ENCODE measurements at regions not wholly inside any gene's neighbourhood (a gene's known extent, or its start where the extent isn't known, plus 50 kb on each side); places are given as distances from the start of the nearest gene placed in this dataset.

- H3K27ac ChIP-seq (ENCODE audit: low read depth in 1 of 2, low read length in 2 of 2): no peak overlapping the region
Observed at GRCh38 chr9:16181539-16181938, 628.7 kb downstream of the CCDC171 start.

GRCh38 chr9:16182784-16183183 lies 629.9 kb downstream of the CCDC171 start:
- intact Hi-C loops (cut with DNase I, micrococcal nuclease): no loop called here

More at GRCh38 chr9:16181539-16181938, 628.7 kb downstream of the CCDC171 start:
- Mint-ChIP-seq H3K27me3 (no peaks in the 10 kb centered on the region), H3K9me3 (no peaks in the 10 kb centered on the region), H3K36me3 (ENCODE audit: low read depth) (no peaks in the 10 kb centered on the region), H3K4me1 (ENCODE audit: low read depth) (no peaks in the 10 kb centered on the region), H3K4me3 (no peak overlapping the region), H3K27ac (no peak overlapping the region)
- intact Hi-C loops (cut with DNase I, micrococcal nuclease): no loop called here
- ChIA-PET CTCF (no interaction called here), POLR2A (no interaction called here)
- Histone ChIP-seq H3K36me3 (ENCODE audit: insufficient read depth, low read length) (no peaks in the 10 kb centered on the region), H3K4me1 (ENCODE audit: insufficient read depth, low read length) (no peaks in the 10 kb centered on the region), H3K9me3 (ENCODE audit: control insufficient read depth in 1 of 2, insufficient read depth in 1 of 2, low read length in 2 of 2) (peaks cover 0 to 7% of the 10 kb centered on the region in 2 experiments), H3K27me3 (ENCODE audit: control insufficient read depth in 1 of 2, insufficient read depth in 2 of 2, low read length in 2 of 2) (no peaks in the 10 kb centered on the region), H3K4me3 (ENCODE audit: low read length) (no peak overlapping the region)
- DNase-seq: no peak
- TF ChIP-seq, protein P1, sequence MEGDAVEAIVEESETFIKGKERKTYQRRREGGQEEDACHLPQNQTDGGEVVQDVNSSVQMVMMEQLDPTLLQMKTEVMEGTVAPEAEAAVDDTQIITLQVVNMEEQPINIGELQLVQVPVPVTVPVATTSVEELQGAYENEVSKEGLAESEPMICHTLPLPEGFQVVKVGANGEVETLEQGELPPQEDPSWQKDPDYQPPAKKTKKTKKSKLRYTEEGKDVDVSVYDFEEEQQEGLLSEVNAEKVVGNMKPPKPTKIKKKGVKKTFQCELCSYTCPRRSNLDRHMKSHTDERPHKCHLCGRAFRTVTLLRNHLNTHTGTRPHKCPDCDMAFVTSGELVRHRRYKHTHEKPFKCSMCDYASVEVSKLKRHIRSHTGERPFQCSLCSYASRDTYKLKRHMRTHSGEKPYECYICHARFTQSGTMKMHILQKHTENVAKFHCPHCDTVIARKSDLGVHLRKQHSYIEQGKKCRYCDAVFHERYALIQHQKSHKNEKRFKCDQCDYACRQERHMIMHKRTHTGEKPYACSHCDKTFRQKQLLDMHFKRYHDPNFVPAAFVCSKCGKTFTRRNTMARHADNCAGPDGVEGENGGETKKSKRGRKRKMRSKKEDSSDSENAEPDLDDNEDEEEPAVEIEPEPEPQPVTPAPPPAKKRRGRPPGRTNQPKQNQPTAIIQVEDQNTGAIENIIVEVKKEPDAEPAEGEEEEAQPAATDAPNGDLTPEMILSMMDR (IDR thresholded peaks at IDR 0.05): no peak
- ATAC-seq (ENCODE audit: poor library complexity): no peak

GRCh38 chr9:16184964-16185646 lies 632.3 kb downstream of the CCDC171 start:
- DNase-seq: no peak
- ChIA-PET CTCF (interaction anchor here (1.5 kb wide), 1 partner anchor 25 kb away, joined by 3 read pairs; no protein-coding TSS in a partner anchor), POLR2A (no interaction called here)
- Histone ChIP-seq H3K9me3 (ENCODE audit: control insufficient read depth in 1 of 2, insufficient read depth in 1 of 2, low read length in 2 of 2) (no peaks in the 10 kb centered on the region), H3K27ac (ENCODE audit: low read depth in 1 of 2, low read length in 2 of 2) (no peak overlapping the region), H3K4me3 (ENCODE audit: low read length) (no peak overlapping the region), H3K27me3 (ENCODE audit: control insufficient read depth in 1 of 2, insufficient read depth in 2 of 2, low read length in 2 of 2) (no peaks in the 10 kb centered on the region), H3K4me1 (ENCODE audit: insufficient read depth, low read length) (no peaks in the 10 kb centered on the region), H3K36me3 (ENCODE audit: insufficient read depth, low read length) (no peaks in the 10 kb centered on the region)
- Mint-ChIP-seq H3K27me3 (no peaks in the 10 kb centered on the region), H3K4me3 (no peak overlapping the region), H3K9me3 (peaks cover 9% of the 10 kb centered on the region), H3K27ac (no peak overlapping the region), H3K4me1 (ENCODE audit: low read depth) (no peaks in the 10 kb centered on the region), H3K36me3 (ENCODE audit: low read depth) (no peaks in the 10 kb centered on the region)
- no peak for ATAC-seq (ENCODE audit: poor library complexity)
- intact Hi-C loops (cut with DNase I, micrococcal nuclease): no loop called here
- TF ChIP-seq, protein P1 (IDR thresholded peaks at IDR 0.05): no peak

More at GRCh38 chr9:16182784-16183183, 629.9 kb downstream of the CCDC171 start:
- ATAC-seq (ENCODE audit: poor library complexity) (no peak), DNase-seq (no peak)
- H3K27me3 Mint-ChIP-seq: no peaks in the 10 kb centered on the region
- no peaks in the 10 kb centered on the region for H3K27me3 ChIP-seq (ENCODE audit: control insufficient read depth in 1 of 2, insufficient read depth in 2 of 2, low read length in 2 of 2)
- H3K4me1 ChIP-seq (ENCODE audit: insufficient read depth, low read length): no peaks in the 10 kb centered on the region
- H3K4me3 Mint-ChIP-seq: no peak overlapping the region
- no peaks in the 10 kb centered on the region for H3K4me1 Mint-ChIP-seq (ENCODE audit: low read depth)
- H3K9me3 ChIP-seq (ENCODE audit: control insufficient read depth in 1 of 2, insufficient read depth in 1 of 2, low read length in 2 of 2): peaks cover 0 to 7% of the 10 kb centered on the region in 2 experiments
- no peak overlapping the region for H3K27ac ChIP-seq (ENCODE audit: low read depth in 1 of 2, low read length in 2 of 2)
- H3K36me3 ChIP-seq (ENCODE audit: insufficient read depth, low read length): no peaks in the 10 kb centered on the region
- POLR2A ChIA-PET: no interaction called here
- TF ChIP-seq, protein P1 (IDR thresholded peaks at IDR 0.05): no peak
- H3K9me3 Mint-ChIP-seq: no peaks in the 10 kb centered on the region
- no peak overlapping the region for H3K27ac Mint-ChIP-seq
- H3K36me3 Mint-ChIP-seq (ENCODE audit: low read depth): no peaks in the 10 kb centered on the region
- CTCF ChIA-PET: no interaction called here
- H3K4me3 ChIP-seq (ENCODE audit: low read length): no peak overlapping the region

All from CD4-positive, alpha-beta T cell (primary cell).